ENCODE measurements at regions not wholly inside any gene's neighbourhood (a gene's known extent, or its start where the extent isn't known, plus 50 kb on each side); places are given as distances from the start of the nearest gene placed in this dataset.
"Not testable (repeated sequence)": the region's sequence is repeated elsewhere in the genome, so short reads cannot be mapped to it uniquely, and the experiment has no call there.

- no peak for DNase-seq (ENCODE audit: low spot score)
Measured at GRCh38 chr2:41314511-41315070, 733.2 kb upstream of the PKDCC start.

GRCh38 chr2:41319437-41319836 lies 728.4 kb upstream of the PKDCC start:
- DNase-seq (ENCODE audit: low spot score) = no peak

GRCh38 chr2:41320491-41320890 lies 727.3 kb upstream of the PKDCC start:
- DNase-seq (ENCODE audit: low spot score) = no peak

- DNase-seq (ENCODE audit: low spot score) = no peak
Measured at GRCh38 chr2:41321351-41321750, 726.5 kb upstream of the PKDCC start.

- peak; percentile 22 for DNase-seq (ENCODE audit: low spot score)
Measured at GRCh38 chr2:41326851-41327250, 721.0 kb upstream of the PKDCC start.

- DNase-seq (ENCODE audit: low spot score) = no peak
Measured at GRCh38 chr2:41329040-41329439, 718.8 kb upstream of the PKDCC start.

- no peak for DNase-seq (ENCODE audit: low spot score)
Measured at GRCh38 chr2:41334159-41334558, 713.7 kb upstream of the PKDCC start.

GRCh38 chr2:41335573-41335972 lies 712.2 kb upstream of the PKDCC start:
- DNase-seq (ENCODE audit: low spot score) = not testable (repeated sequence)

GRCh38 chr2:41337956-41338355 lies 709.9 kb upstream of the PKDCC start:
- no peak for DNase-seq (ENCODE audit: low spot score)

- no peak for DNase-seq (ENCODE audit: low spot score)
Measured at GRCh38 chr2:41344529-41344928, 703.3 kb upstream of the PKDCC start.

- no peak for DNase-seq (ENCODE audit: low spot score)
Measured at GRCh38 chr2:41353060-41353459, 694.8 kb upstream of the PKDCC start.

GRCh38 chr2:41355794-41356193 lies 692.0 kb upstream of the PKDCC start:
- DNase-seq (ENCODE audit: low spot score) = no peak

GRCh38 chr2:41364842-41365241 lies 683.0 kb upstream of the PKDCC start:
- DNase-seq (ENCODE audit: low spot score) = no peak

GRCh38 chr2:41375901-41376300 lies 671.9 kb upstream of the PKDCC start:
- no peak for DNase-seq (ENCODE audit: low spot score)

- DNase-seq (ENCODE audit: low spot score) = no peak
Measured at GRCh38 chr2:41377837-41378236, 670.0 kb upstream of the PKDCC start.

GRCh38 chr2:41378420-41378819 lies 669.4 kb upstream of the PKDCC start:
- no peak for DNase-seq (ENCODE audit: low spot score)

GRCh38 chr2:41379496-41380221 lies 668.2 kb upstream of the PKDCC start:
- no peak for DNase-seq (ENCODE audit: low spot score)

GRCh38 chr2:41381701-41382100 lies 666.1 kb upstream of the PKDCC start:
- no peak for DNase-seq (ENCODE audit: low spot score)

GRCh38 chr2:41387519-41387918 lies 660.3 kb upstream of the PKDCC start:
- no peak for DNase-seq (ENCODE audit: low spot score)

GRCh38 chr2:41393621-41394020 lies 654.2 kb upstream of the PKDCC start:
- DNase-seq (ENCODE audit: low spot score) = no peak

- no peak for DNase-seq (ENCODE audit: low spot score)
Measured at GRCh38 chr2:41394541-41394940, 653.3 kb upstream of the PKDCC start.

GRCh38 chr2:41395692-41396091 lies 652.1 kb upstream of the PKDCC start:
- DNase-seq (ENCODE audit: low spot score) = no peak

GRCh38 chr2:41399437-41400087 lies 648.3 kb upstream of the PKDCC start:
- DNase-seq (ENCODE audit: low spot score) = no peak

All from pons (tissue), 1 donor.